Hindlimb muscle (tissue), 1 donor: ENCODE measurements at regions not wholly inside any gene's neighbourhood (a gene's known extent, or its start where the extent isn't known, plus 50 kb on each side); places are given as distances from the start of the nearest gene placed in this dataset.
A peak's percentile ranks its signal among the peaks of the same experiment; 100 is the strongest.
"Not testable (repeated sequence)": the region's sequence is repeated elsewhere in the genome, so short reads cannot be mapped to it uniquely, and the experiment has no call there.

Source experiments
- DNase-seq: peaks from one replicate; pipeline ENCODE4 v3.0.0-alpha.2; 2013

- not testable (repeated sequence) for DNase-seq
Observed at GRCh38 chr12:14032191-14032590, 50.8 kb upstream of the GRIN2B start.

GRCh38 chr12:14043776-14044175 is 62.4 kb upstream of the GRIN2B start:
- no peak for DNase-seq

GRCh38 chr12:14048941-14049545 is 67.6 kb upstream of the GRIN2B start:
- no peak for DNase-seq

- DNase-seq = peak; percentile 8
Observed at GRCh38 chr12:14057895-14058294, 76.5 kb upstream of the GRIN2B start.

GRCh38 chr12:14058717-14059116 is 77.3 kb upstream of the GRIN2B start:
- no peak for DNase-seq

GRCh38 chr12:14059548-14059947 is 78.1 kb upstream of the GRIN2B start:
- DNase-seq = no peak

GRCh38 chr12:14065616-14066015 is 84.2 kb upstream of the GRIN2B start:
- no peak for DNase-seq

- DNase-seq = no peak
Observed at GRCh38 chr12:14066021-14066420, 84.6 kb upstream of the GRIN2B start.

- DNase-seq = no peak
Observed at GRCh38 chr12:14068961-14069360, 87.6 kb upstream of the GRIN2B start.

- DNase-seq = no peak
Observed at GRCh38 chr12:14071833-14072232, 90.4 kb upstream of the GRIN2B start.

GRCh38 chr12:14072987-14073386 is 91.6 kb upstream of the GRIN2B start:
- DNase-seq = no peak

GRCh38 chr12:14075797-14076393 is 94.5 kb upstream of the GRIN2B start:
- DNase-seq = no peak

GRCh38 chr12:14076538-14076937 is 95.1 kb upstream of the GRIN2B start:
- DNase-seq = no peak

GRCh38 chr12:14086838-14087237 is 105.4 kb upstream of the GRIN2B start:
- no peak for DNase-seq

GRCh38 chr12:14099994-14100393 is 118.6 kb upstream of the GRIN2B start:
- DNase-seq = no peak

GRCh38 chr12:14101556-14101955 is 120.2 kb upstream of the GRIN2B start:
- DNase-seq = not testable (repeated sequence)

- DNase-seq = no peak
Observed at GRCh38 chr12:14111230-14111865, 129.9 kb upstream of the GRIN2B start.

GRCh38 chr12:14113031-14113430 is 131.6 kb upstream of the GRIN2B start:
- no peak for DNase-seq

GRCh38 chr12:14126692-14127091 is 145.3 kb upstream of the GRIN2B start:
- no peak for DNase-seq

- DNase-seq = no peak
Observed at GRCh38 chr12:14129611-14130195, 148.3 kb upstream of the GRIN2B start.

- no peak for DNase-seq
Observed at GRCh38 chr12:14135996-14136395, 154.6 kb upstream of the GRIN2B start.

- DNase-seq = no peak
Observed at GRCh38 chr12:14138495-14138894, 157.1 kb upstream of the GRIN2B start.

- DNase-seq = no peak
Observed at GRCh38 chr12:14148489-14149270, 167.3 kb upstream of the GRIN2B start.
